IMR-90 (cell line): ENCODE measurements at regions not wholly inside any gene's neighbourhood (a gene's known extent, or its start where the extent isn't known, plus 50 kb on each side); places are given as distances from the start of the nearest gene placed in this dataset.

Source experiments
- ATAC-seq: fragments of 200-7000 bp; cut with Tn5 transposase; 2 replicates; pipeline ENCODE4 v1.9.1; 2020; ENCODE audit warnings: low read depth, mild to moderate bottlenecking, moderate library complexity
- BruUV-seq: library from RNA; stranded (reverse); fragments of 400-500 nt; replicated peaks from 2 replicates; lab custom pipeline; 2021; lab: Mats Ljungman, UMichigan
- CTCF ChIA-PET: fragments of 300-600 bp; formaldehyde crosslinking; extraction: SDS; loops from one replicate; lab custom pipeline; 2021; ENCODE audit warnings: antibody characterized with exemption; lab: Yijun Ruan, JAX
- POLR2A ChIA-PET: fragments of 300-600 bp; sonication (Branson Sonifier 250); formaldehyde crosslinking; loops from one replicate; lab custom pipeline; 2022; ENCODE audit warnings: antibody characterized with exemption; ENCODE audit not compliant: unreplicated experiment; lab: Charles Lee
- DNase-seq: peaks from one replicate; pipeline ENCODE4 v3.0.0; 2013
- H2AFZ ChIP-seq: replicated peaks from 2 replicates; pipeline ENCODE3; 2013; ENCODE audit warnings: low read length, mild to moderate bottlenecking; ENCODE audit not compliant: poor library complexity
- H2AK5ac ChIP-seq: 2 replicates; pipeline ENCODE4 v1.6.1; 2013; ENCODE audit warnings: low read depth, low read length, inconsistent platforms
- H2AK9ac ChIP-seq: replicated peaks from 2 replicates; pipeline ENCODE3; 2013; ENCODE audit warnings: mild to moderate bottlenecking, low read depth, low read length, moderate library complexity; ENCODE audit not compliant: poor library complexity
- H2BK120ac ChIP-seq: 2 replicates; pipeline ENCODE4 v1.6.1; 2013; ENCODE audit warnings: low read depth, low read length, inconsistent platforms
- H2BK15ac ChIP-seq: 3 replicates; pipeline ENCODE4 v1.6.1; 2013; ENCODE audit warnings: low read depth, low read length, inconsistent platforms
- H2BK20ac ChIP-seq: 2 replicates; pipeline ENCODE4 v1.6.1; 2013; ENCODE audit warnings: low read depth, mild to moderate bottlenecking, inconsistent platforms, low read length, moderate library complexity
- H2BK5ac ChIP-seq: 2 replicates; pipeline ENCODE4 v1.6.1; 2013; ENCODE audit warnings: mild to moderate bottlenecking, low read depth, low read length, inconsistent platforms; ENCODE audit not compliant: poor library complexity, severe bottlenecking
- H3K14ac ChIP-seq: replicated peaks from 2 replicates; pipeline ENCODE4 v1.6.1; 2013; ENCODE audit warnings: low read depth, low read length, inconsistent platforms
- H3K18ac ChIP-seq: 2 replicates; pipeline ENCODE4 v1.6.1; 2013; ENCODE audit warnings: low read depth, low read length, control low read depth
- H3K23ac ChIP-seq: 2 replicates; pipeline ENCODE4 v1.6.1; 2013; ENCODE audit warnings: low read depth, low read length, inconsistent platforms
- H3K27ac ChIP-seq: 2 replicates; pipeline ENCODE4 v1.5.1; 2013; ENCODE audit warnings: mild to moderate bottlenecking, control low read depth, low read length; ENCODE audit not compliant: insufficient read depth
- H3K27me3 ChIP-seq: 2 replicates; pipeline ENCODE4 v1.6.1; 2013; ENCODE audit warnings: low read length; ENCODE audit not compliant: control insufficient read depth, insufficient read depth
- H3K36me3 ChIP-seq: 2 replicates; pipeline ENCODE4 v1.6.1; 2013; ENCODE audit warnings: low read length, mixed read lengths; ENCODE audit not compliant: control insufficient read depth, insufficient read depth
- H3K4ac ChIP-seq: 2 replicates; pipeline ENCODE4 v1.6.1; 2013; ENCODE audit warnings: low read depth, low read length, inconsistent platforms
- H3K4me1 ChIP-seq: 2 replicates; pipeline ENCODE4 v1.6.1; 2013; ENCODE audit warnings: low read length, mixed read lengths; ENCODE audit not compliant: control insufficient read depth, insufficient read depth
- H3K4me2 ChIP-seq: 2 replicates; pipeline ENCODE4 v1.6.1; 2013; ENCODE audit warnings: low read depth, mild to moderate bottlenecking, control low read depth, low read length, moderate library complexity
- H3K4me3 ChIP-seq: 2 replicates; pipeline ENCODE4 v1.5.1; 2013; ENCODE audit warnings: low read depth, mild to moderate bottlenecking, control low read depth, low read length, moderate library complexity; ENCODE audit not compliant: insufficient read depth
- H3K56ac ChIP-seq: 2 replicates; pipeline ENCODE4 v1.6.1; 2013; ENCODE audit warnings: low read length, inconsistent platforms; ENCODE audit not compliant: insufficient read depth; ENCODE audit errors: extremely low read depth
- H3K79me1 ChIP-seq, 2 experiments: 2 replicates each; pipeline ENCODE4 v1.6.1; 2013; ENCODE audit warnings: low read length in 2 of 2, inconsistent platforms in 1 of 2, low read depth in 1 of 2
- H3K9ac ChIP-seq: 2 replicates; pipeline ENCODE4 v1.6.1; 2013; ENCODE audit warnings: low read depth, low read length, control low read depth
- H3K9me1 ChIP-seq: 2 replicates; pipeline ENCODE4 v1.6.1; 2013; ENCODE audit warnings: low read length, inconsistent platforms; ENCODE audit not compliant: insufficient read depth
- H3K9me3 ChIP-seq: 2 replicates; pipeline ENCODE4 v1.6.1; 2013; ENCODE audit warnings: low read length; ENCODE audit not compliant: control insufficient read depth, insufficient read depth
- H4K20me1 ChIP-seq: 2 replicates; pipeline ENCODE4 v1.6.1; 2013; ENCODE audit warnings: low read length, inconsistent platforms; ENCODE audit not compliant: insufficient read depth
- H4K5ac ChIP-seq: 2 replicates; pipeline ENCODE4 v1.6.1; 2013; ENCODE audit warnings: mild to moderate bottlenecking, low read depth, low read length, control low read depth
- H4K8ac ChIP-seq, 2 experiments: 2 replicates each; pipeline ENCODE4 v1.6.1; 2013; ENCODE audit warnings: low read depth in 2 of 2, low read length in 2 of 2, control low read depth in 1 of 2, inconsistent platforms in 1 of 2
- H4K91ac ChIP-seq: 2 replicates; pipeline ENCODE4 v1.6.1; 2013; ENCODE audit warnings: low read depth, low read length, inconsistent platforms; ENCODE audit not compliant: insufficient read depth
- CTCF ChIP-seq: conservative IDR thresholded peaks from 2 replicates; pipeline ENCODE4 v1.5.1; 2012; ENCODE audit warnings: mild to moderate bottlenecking, low read depth, low read length, improper control_type of control experiment
- MAFK ChIP-seq: IDR thresholded peaks from 2 replicates; pipeline ENCODE4 v1.6.1; 2012; ENCODE audit warnings: low read depth, low read length, improper control_type of control experiment
- WGBS, 2 experiments: methylation state at CpG; one replicate each; pipeline versions ENCODE4 v1.1.5 to v1.1.7; 2013; ENCODE audit warnings: missing lambda C conversion rate in 2 of 2; ENCODE audit not compliant: insufficient read length in 1 of 2; ENCODE audit errors: extremely low coverage in 2 of 2; 5-methylcytosine and 5-hydroxymethylcytosine counted together
- dilution Hi-C: fragments of 300-500 bp; cut with HindIII; formaldehyde crosslinking; loops from one replicate; pipeline ENCODE4 v1.14.3; 2018; ENCODE audit warnings: low sequenced_read_pairs; ENCODE audit not compliant: unreplicated experiment
- in situ Hi-C: fragments of 300-500 bp; cut with MboI; formaldehyde crosslinking; loops from 3 replicates; pipeline ENCODE4 v1.14.3; 2019; ENCODE audit warnings: low sequenced_read_pairs, inconsistent platforms, mixed read lengths
- intact Hi-C: fragments of 100-400 bp; cut with micrococcal nuclease; formaldehyde crosslinking; loops from 2 replicates; pipeline ENCODE4 v1.10.0; 2022

DNA sequence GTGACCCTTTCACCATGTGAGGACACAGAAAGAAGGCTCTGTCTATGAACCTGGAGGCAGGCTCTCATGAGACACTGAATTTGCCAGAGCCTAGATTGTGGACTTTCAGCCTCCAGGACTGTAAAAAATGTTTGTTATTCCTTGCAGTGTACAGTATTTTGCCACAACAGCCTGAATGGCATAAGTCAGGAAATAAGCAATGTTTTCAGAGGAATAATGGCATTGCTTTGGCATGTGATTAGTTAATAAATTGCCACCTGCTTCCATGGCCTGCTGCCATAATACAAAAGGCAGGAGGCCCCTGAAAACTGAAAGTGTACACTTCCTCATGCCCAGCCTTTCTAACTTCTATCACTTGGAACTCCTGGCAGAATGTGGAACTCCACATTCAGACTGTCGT, 408.1 kb downstream of the GADD45G start:
- H3K9me3 ChIP-seq = no peaks in the 10 kb centered on the region

More for the DNA sequence above, 408.1 kb downstream of the GADD45G start:
- H3K18ac ChIP-seq = no peak overlapping the region
- H3K4ac ChIP-seq = no peak overlapping the region
- no peak overlapping the region for H2AFZ ChIP-seq
- H3K4me3 ChIP-seq = no peak overlapping the region
- H2AK5ac ChIP-seq = no peak overlapping the region
- no peak overlapping the region for H3K14ac ChIP-seq
- no peaks in the 10 kb centered on the region for H3K36me3 ChIP-seq
- no peak overlapping the region for H3K4me2 ChIP-seq
- no peak overlapping the region for H2BK15ac ChIP-seq
- ChIA-PET CTCF (no interaction called here), POLR2A (no interaction called here)
- no CpG with 5 or more reads among the region's 1 CpG for WGBS, 2 experiments
- in situ Hi-C loops = no loop called here
- H3K27ac ChIP-seq = no peak overlapping the region
- H2AK9ac ChIP-seq = no peak overlapping the region
- no peak overlapping the region for H2BK5ac ChIP-seq
- BruUV-seq = no TSS peak
- H4K20me1 ChIP-seq = no peaks in the 10 kb centered on the region
- no peak overlapping the region for H3K9ac ChIP-seq
- no peak overlapping the region for H4K8ac ChIP-seq
- dilution Hi-C loops = no loop called here
- H3K4me1 ChIP-seq = peaks cover 3% of the 10 kb centered on the region; the same call in 1 of the 2 replicates
- H3K56ac ChIP-seq = no peak overlapping the region
- TF ChIP-seq CTCF (no peak), MAFK (no peak)
- H3K9me1 ChIP-seq = no peaks in the 10 kb centered on the region
- no peak overlapping the region for H4K5ac ChIP-seq
- intact Hi-C loops = no loop called here
- H2BK20ac ChIP-seq = no peak overlapping the region
- DNase-seq (no peak), ATAC-seq (no peak)
- no peak overlapping the region for H2BK120ac ChIP-seq
- H4K91ac ChIP-seq = no peak overlapping the region
- no peak overlapping the region for H3K23ac ChIP-seq
- H3K79me1 ChIP-seq = no peaks in the 10 kb centered on the region
- H3K27me3 ChIP-seq = no peaks in the 10 kb centered on the region; the same call in 1 of the 2 replicates
